NCI-H187 (cell line): ENCODE measurements at regions not wholly inside any gene's neighbourhood (a gene's known extent, or its start where the extent isn't known, plus 50 kb on each side); places are given as distances from the start of the nearest gene placed in this dataset.
"Not testable (repeated sequence)": the region's sequence is repeated elsewhere in the genome, so short reads cannot be mapped to it uniquely, and the experiment has no call there.

ENCODE experiments used
- DNase-seq, 2 experiments: peaks; one replicate each; lab custom pipeline; 2025; lab: John Stamatoyannopoulos, UW

- peak; percentile 23 to 73 for DNase-seq
Observed at GRCh38 chr6:19892260-19892659, 55.1 kb downstream of the ID4 start.

GRCh38 chr6:19895866-19896692 is 58.9 kb downstream of the ID4 start:
- no peak for DNase-seq

- no peak for DNase-seq
Observed at GRCh38 chr6:19896693-19897010, 59.5 kb downstream of the ID4 start.

- DNase-seq: no peak
Observed at GRCh38 chr6:19898141-19898740, 61.1 kb downstream of the ID4 start.

- DNase-seq: no peak
Observed at GRCh38 chr6:19902201-19902600, 65.0 kb downstream of the ID4 start.

GRCh38 chr6:19904408-19904807 is 67.2 kb downstream of the ID4 start:
- DNase-seq: not testable (repeated sequence)

GRCh38 chr6:19905584-19905983 is 68.4 kb downstream of the ID4 start:
- no peak for DNase-seq

GRCh38 chr6:19906171-19906570 is 69.0 kb downstream of the ID4 start:
- DNase-seq: no peak

GRCh38 chr6:19911223-19911622 is 74.1 kb downstream of the ID4 start:
- no peak for DNase-seq

- no peak for DNase-seq
Observed at GRCh38 chr6:19918436-19918835, 81.3 kb downstream of the ID4 start.

GRCh38 chr6:19921786-19922185 is 84.6 kb downstream of the ID4 start:
- no peak for DNase-seq

- no peak for DNase-seq
Observed at GRCh38 chr6:19925533-19925932, 88.4 kb downstream of the ID4 start.

GRCh38 chr6:19928461-19928860 is 91.3 kb downstream of the ID4 start:
- DNase-seq: no peak

- DNase-seq: no peak
Observed at GRCh38 chr6:19929312-19929711, 92.1 kb downstream of the ID4 start.

GRCh38 chr6:19934996-19935591 is 97.9 kb downstream of the ID4 start:
- no peak for DNase-seq

- not testable (repeated sequence) for DNase-seq
Observed at GRCh38 chr6:19939321-19939720, 102.2 kb downstream of the ID4 start.

- not testable (repeated sequence) for DNase-seq
Observed at GRCh38 chr6:19939926-19940325, 102.8 kb downstream of the ID4 start.

GRCh38 chr6:19943042-19943441 is 105.9 kb downstream of the ID4 start:
- no peak for DNase-seq

GRCh38 chr6:19945843-19946358 is 108.7 kb downstream of the ID4 start:
- DNase-seq: no peak

- DNase-seq: no peak
Observed at GRCh38 chr6:19949155-19949554, 112.0 kb downstream of the ID4 start.

GRCh38 chr6:19964115-19964514 is 126.9 kb downstream of the ID4 start:
- no peak for DNase-seq

GRCh38 chr6:19968201-19968600 is 131.0 kb downstream of the ID4 start:
- no peak for DNase-seq

- DNase-seq: no peak
Observed at GRCh38 chr6:19972221-19972620, 135.1 kb downstream of the ID4 start.
